Fibroblast of lung (primary cell): ENCODE measurements at regions not wholly inside any gene's neighbourhood (a gene's known extent, or its start where the extent isn't known, plus 50 kb on each side); places are given as distances from the start of the nearest gene placed in this dataset.

Experiments used
- DNase-seq, 2 donors: peaks; one replicate each; pipeline versions ENCODE4 v3.0.0 to v3.0.0-alpha.2; 2010; ENCODE audit warnings: low read depth in 2 of 2
- H2AFZ ChIP-seq: 2 replicates; pipeline ENCODE4 v1.5.1; 2012; ENCODE audit warnings: low read length, control low read depth, inconsistent platforms
- H3K27ac ChIP-seq: 2 replicates; pipeline ENCODE4 v1.5.1; 2011; ENCODE audit warnings: low read length, control low read depth; ENCODE audit not compliant: insufficient read depth
- H3K27me3 ChIP-seq: 2 replicates; pipeline ENCODE4 v1.5.1; 2011; ENCODE audit warnings: mild to moderate bottlenecking, low read length; ENCODE audit not compliant: control insufficient read depth, insufficient read depth
- H3K36me3 ChIP-seq: 2 replicates; pipeline ENCODE4 v1.5.1; 2011; ENCODE audit warnings: low read length; ENCODE audit not compliant: control insufficient read depth, insufficient read depth
- H3K4me1 ChIP-seq: 2 replicates; pipeline ENCODE4 v1.5.1; 2011; ENCODE audit warnings: low read length; ENCODE audit not compliant: control insufficient read depth, insufficient read depth; ENCODE audit errors: extremely low read depth
- H3K4me2 ChIP-seq: 2 replicates; pipeline ENCODE4 v1.5.1; 2011; ENCODE audit warnings: low read length, control low read depth; ENCODE audit not compliant: insufficient read depth; ENCODE audit errors: extremely low read depth
- H3K4me3 ChIP-seq, 4 experiments: fragments of 200-600 bp in 1 of 4; sonication (generic) in 1 of 4; replicated peaks in 1 of 4; 2 replicates each; pipeline ENCODE4 v1.5.1; 2011 to 2016; ENCODE audit warnings: low read length in 4 of 4, low read depth in 3 of 4, mild to moderate bottlenecking in 3 of 4, control low read depth in 2 of 4, inconsistent platforms in 1 of 4, mixed read lengths in 1 of 4; ENCODE audit not compliant: insufficient read depth in 1 of 4; ENCODE audit errors: control extremely low read depth in 1 of 4
- H3K79me2 ChIP-seq: 2 replicates; pipeline ENCODE4 v1.5.1; 2012; ENCODE audit warnings: mild to moderate bottlenecking, low read length, inconsistent platforms; ENCODE audit not compliant: control insufficient read depth, insufficient read depth
- H3K9ac ChIP-seq: 2 replicates; pipeline ENCODE4 v1.5.1; 2011; ENCODE audit warnings: mild to moderate bottlenecking, low read length, control low read depth; ENCODE audit not compliant: insufficient read depth
- H3K9me3 ChIP-seq: 2 replicates; pipeline ENCODE4 v1.5.1; 2012; ENCODE audit warnings: low read depth, low read length; ENCODE audit not compliant: control insufficient read depth, insufficient read depth
- H4K20me1 ChIP-seq: 2 replicates; pipeline ENCODE4 v1.5.1; 2011; ENCODE audit warnings: low read length; ENCODE audit not compliant: control insufficient read depth, insufficient read depth; ENCODE audit errors: extremely low read depth
- EZH2 ChIP-seq: IDR thresholded peaks from 2 replicates; pipeline ENCODE4 v1.5.1; 2012; ENCODE audit warnings: low read length, control low read depth, mild to moderate bottlenecking; ENCODE audit errors: missing control alignments
- TF ChIP-seq, protein P1 (sequence below), 2 donors: IDR thresholded peaks in 1 of 2; conservative IDR thresholded peaks in 1 of 2; 1 replicate in 1 of 2; 2 replicates in 1 of 2; pipeline ENCODE4 v1.5.1; 2011 to 2012; ENCODE audit warnings: low read length in 2 of 2, control low read depth in 1 of 2, inconsistent platforms in 1 of 2, low read depth in 1 of 2, mild to moderate bottlenecking in 1 of 2

DNA sequence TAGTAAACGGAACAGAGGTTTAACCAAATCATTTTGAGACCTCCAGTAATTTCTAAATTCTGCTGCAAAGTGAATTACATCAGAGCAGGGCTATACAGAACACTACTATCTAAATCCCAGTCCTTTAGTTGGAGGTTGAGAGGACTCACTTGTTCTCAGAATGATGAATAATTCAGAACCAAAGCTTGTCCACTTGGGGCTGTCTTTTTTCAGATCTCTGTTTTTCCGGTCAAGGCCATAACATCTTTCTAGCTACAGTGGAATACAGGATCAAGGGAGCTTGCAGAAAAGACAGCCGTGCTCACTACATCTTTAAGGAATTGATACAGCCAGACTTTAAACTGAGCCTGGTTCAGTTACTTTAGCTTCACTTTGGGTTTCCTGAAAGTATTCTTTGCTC is 194.5 kb downstream of the EFHB start:
- Histone ChIP-seq H3K36me3 (no peaks in the 10 kb centered on the region), H3K27me3 (no peaks in the 10 kb centered on the region), H4K20me1 (no peaks in the 10 kb centered on the region), H3K4me2 (no peak overlapping the region), H2AFZ (no peak overlapping the region), H3K9me3 (no peaks in the 10 kb centered on the region), H3K9ac (no peak overlapping the region), H3K27ac (no peak overlapping the region), H3K4me1 (no peaks in the 10 kb centered on the region), H3K79me2 (no peaks in the 10 kb centered on the region), H3K4me3 (no peak overlapping the region)
- no peak for TF ChIP-seq EZH2
- DNase-seq = no peak

DNA sequence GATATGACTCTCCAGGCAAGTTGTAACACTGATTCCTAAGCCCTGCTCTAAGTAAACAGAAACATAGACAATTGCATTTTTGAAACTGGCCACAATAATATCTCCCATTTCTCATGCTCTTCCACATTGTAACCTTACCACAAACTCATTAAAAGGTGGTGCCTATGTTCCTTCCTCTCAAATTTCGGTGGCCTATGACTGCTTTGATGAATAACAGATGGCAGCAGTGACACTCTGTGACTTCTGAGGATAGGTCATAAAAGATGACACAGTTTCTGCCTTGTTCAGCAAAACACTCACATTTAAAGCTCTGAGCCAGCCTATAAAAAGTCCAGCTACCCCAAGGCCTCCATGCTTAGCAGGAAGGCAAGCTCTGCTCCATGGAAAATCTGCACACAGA is 195.2 kb downstream of the EFHB start:
- Histone ChIP-seq H4K20me1 (no peaks in the 10 kb centered on the region), H3K4me3 (no peak overlapping the region), H3K4me2 (no peak overlapping the region), H3K79me2 (no peaks in the 10 kb centered on the region), H3K27me3 (no peaks in the 10 kb centered on the region), H3K36me3 (no peaks in the 10 kb centered on the region), H3K9ac (no peak overlapping the region), H3K4me1 (no peaks in the 10 kb centered on the region), H2AFZ (no peak overlapping the region), H3K27ac (no peak overlapping the region), H3K9me3 (no peaks in the 10 kb centered on the region)
- DNase-seq = no peak
- TF ChIP-seq, protein P1, sequence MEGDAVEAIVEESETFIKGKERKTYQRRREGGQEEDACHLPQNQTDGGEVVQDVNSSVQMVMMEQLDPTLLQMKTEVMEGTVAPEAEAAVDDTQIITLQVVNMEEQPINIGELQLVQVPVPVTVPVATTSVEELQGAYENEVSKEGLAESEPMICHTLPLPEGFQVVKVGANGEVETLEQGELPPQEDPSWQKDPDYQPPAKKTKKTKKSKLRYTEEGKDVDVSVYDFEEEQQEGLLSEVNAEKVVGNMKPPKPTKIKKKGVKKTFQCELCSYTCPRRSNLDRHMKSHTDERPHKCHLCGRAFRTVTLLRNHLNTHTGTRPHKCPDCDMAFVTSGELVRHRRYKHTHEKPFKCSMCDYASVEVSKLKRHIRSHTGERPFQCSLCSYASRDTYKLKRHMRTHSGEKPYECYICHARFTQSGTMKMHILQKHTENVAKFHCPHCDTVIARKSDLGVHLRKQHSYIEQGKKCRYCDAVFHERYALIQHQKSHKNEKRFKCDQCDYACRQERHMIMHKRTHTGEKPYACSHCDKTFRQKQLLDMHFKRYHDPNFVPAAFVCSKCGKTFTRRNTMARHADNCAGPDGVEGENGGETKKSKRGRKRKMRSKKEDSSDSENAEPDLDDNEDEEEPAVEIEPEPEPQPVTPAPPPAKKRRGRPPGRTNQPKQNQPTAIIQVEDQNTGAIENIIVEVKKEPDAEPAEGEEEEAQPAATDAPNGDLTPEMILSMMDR (conservative IDR thresholded peaks at IDR 0.05 in 1 of 2, IDR thresholded peaks at IDR 0.05 in 1 of 2; ENCODE audit: low read depth in 1 of 2, low read length in 2 of 2) = no peak
- no peak for TF ChIP-seq EZH2

DNA sequence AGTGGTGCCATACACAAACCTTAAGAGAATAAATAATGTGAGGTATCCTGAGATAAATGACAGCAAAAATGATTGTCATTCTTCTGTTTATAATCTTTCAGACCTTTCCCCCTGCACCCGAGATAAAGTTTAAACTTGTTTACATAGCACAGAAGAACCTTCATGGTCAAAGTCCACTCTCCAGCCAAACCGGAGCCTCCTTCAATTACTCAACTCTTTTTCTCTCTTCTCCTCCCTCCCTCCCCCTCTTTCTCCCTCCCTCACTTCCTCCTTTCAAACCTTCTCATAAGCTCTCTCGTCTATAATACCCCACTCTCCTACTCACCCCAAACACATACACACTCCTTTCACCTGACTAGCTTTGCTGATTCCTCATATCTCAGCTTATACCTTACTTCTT is 198.9 kb downstream of the EFHB start:
- no peak overlapping the region for H2AFZ ChIP-seq
- H4K20me1 ChIP-seq = no peaks in the 10 kb centered on the region
- no peaks in the 10 kb centered on the region for H3K27me3 ChIP-seq
- H3K79me2 ChIP-seq = no peaks in the 10 kb centered on the region
- no peaks in the 10 kb centered on the region for H3K4me1 ChIP-seq
- H3K9ac ChIP-seq = no peak overlapping the region
- H3K27ac ChIP-seq = no peak overlapping the region
- H3K4me2 ChIP-seq = no peak overlapping the region
- no peaks in the 10 kb centered on the region for H3K36me3 ChIP-seq
- DNase-seq = no peak
- H3K4me3 ChIP-seq = no peak overlapping the region
- no peak for TF ChIP-seq EZH2
- TF ChIP-seq, protein P1 (conservative IDR thresholded peaks at IDR 0.05 in 1 of 2, IDR thresholded peaks at IDR 0.05 in 1 of 2; ENCODE audit: low read depth in 1 of 2, low read length in 2 of 2) = no peak
- H3K9me3 ChIP-seq = no peaks in the 10 kb centered on the region

DNA sequence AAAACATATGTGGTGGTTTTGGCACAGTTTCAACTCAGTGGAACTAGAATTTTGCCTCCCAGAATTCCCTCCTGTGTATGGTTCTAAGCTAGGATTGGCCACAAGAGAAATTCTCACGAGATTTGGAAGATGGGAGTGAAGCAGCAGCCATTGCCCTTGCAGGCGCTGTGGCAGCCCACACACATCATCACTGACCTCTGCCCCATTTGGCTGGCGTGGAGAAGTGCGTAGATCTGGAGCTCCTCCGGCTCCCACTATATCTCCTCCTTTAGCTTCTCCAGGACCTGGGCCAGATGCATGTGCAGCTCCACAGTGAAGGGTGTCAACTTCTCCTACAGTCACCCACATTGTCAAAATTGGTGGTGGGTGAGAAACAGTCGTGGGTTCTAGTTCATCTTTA is 199.6 kb downstream of the EFHB start:
- Histone ChIP-seq H3K4me1 (no peaks in the 10 kb centered on the region), H3K4me3 (no peak overlapping the region), H3K4me2 (no peak overlapping the region), H4K20me1 (no peaks in the 10 kb centered on the region), H2AFZ (no peak overlapping the region), H3K79me2 (no peaks in the 10 kb centered on the region), H3K27me3 (no peaks in the 10 kb centered on the region), H3K27ac (no peak overlapping the region), H3K9me3 (no peaks in the 10 kb centered on the region), H3K9ac (no peak overlapping the region), H3K36me3 (no peaks in the 10 kb centered on the region)
- no peak for DNase-seq
- no peak for TF ChIP-seq EZH2
- TF ChIP-seq, protein P1 (conservative IDR thresholded peaks at IDR 0.05 in 1 of 2, IDR thresholded peaks at IDR 0.05 in 1 of 2; ENCODE audit: low read depth in 1 of 2, low read length in 2 of 2) = no peak
